ENCODE measurements at regions not wholly inside any gene's neighbourhood (a gene's known extent, or its start where the extent isn't known, plus 50 kb on each side); places are given as distances from the start of the nearest gene placed in this dataset.

DNA sequence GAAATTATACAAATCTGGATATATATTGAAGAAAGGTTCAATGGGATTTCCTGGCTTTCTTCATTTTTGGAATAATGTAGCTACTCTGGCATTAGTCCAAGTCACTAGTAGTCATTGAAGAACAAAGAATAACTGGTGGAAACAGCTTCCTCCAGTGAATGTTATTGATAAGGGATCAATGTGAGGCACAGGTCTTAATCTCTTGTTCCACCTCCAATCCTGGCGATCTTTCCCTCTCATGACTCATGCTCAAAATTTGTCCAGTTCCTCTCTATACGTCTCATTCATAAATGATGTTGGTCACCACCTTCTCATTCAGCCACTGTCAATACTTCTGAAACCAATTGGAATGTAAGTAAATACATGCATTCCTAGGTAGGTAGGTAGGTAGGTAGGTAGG lies 185.0 kb upstream of the BMP2 start:
- Histone ChIP-seq H3K27me3 (ENCODE audit: control insufficient read depth in 3 of 3, insufficient read depth in 3 of 3, low read length in 2 of 3) (no peaks in the 10 kb centered on the region), H3K36me3 (ENCODE audit: control insufficient read depth in 4 of 4, insufficient read depth in 4 of 4, low read length in 4 of 4) (no peaks in the 10 kb centered on the region), H3K4me1 (ENCODE audit: control insufficient read depth in 5 of 5, insufficient read depth in 5 of 5, low read length in 5 of 5) (peaks cover 0 to 22% (median 4%) of the 10 kb centered on the region in 5 donors), H3K4me3 (no peak overlapping the region), H3K9ac (ENCODE audit: insufficient read depth in 1 of 2, low read length in 2 of 2) (no peak overlapping the region), H3K9me3 (ENCODE audit: control insufficient read depth in 4 of 4, insufficient read depth in 3 of 4, low read length in 3 of 4) (no peaks in the 10 kb centered on the region), H3K27ac (ENCODE audit: low read depth in 1 of 2, low read length in 1 of 2) (no peak overlapping the region)
- ATAC-seq (ENCODE audit: insufficient read depth, low FRiP score) (no peak), DNase-seq (no peak)
- WGBS, 2 donors: 59 to 74% methylated on average over 2 of the region's 2 CpGs
- TF ChIP-seq, protein P1, sequence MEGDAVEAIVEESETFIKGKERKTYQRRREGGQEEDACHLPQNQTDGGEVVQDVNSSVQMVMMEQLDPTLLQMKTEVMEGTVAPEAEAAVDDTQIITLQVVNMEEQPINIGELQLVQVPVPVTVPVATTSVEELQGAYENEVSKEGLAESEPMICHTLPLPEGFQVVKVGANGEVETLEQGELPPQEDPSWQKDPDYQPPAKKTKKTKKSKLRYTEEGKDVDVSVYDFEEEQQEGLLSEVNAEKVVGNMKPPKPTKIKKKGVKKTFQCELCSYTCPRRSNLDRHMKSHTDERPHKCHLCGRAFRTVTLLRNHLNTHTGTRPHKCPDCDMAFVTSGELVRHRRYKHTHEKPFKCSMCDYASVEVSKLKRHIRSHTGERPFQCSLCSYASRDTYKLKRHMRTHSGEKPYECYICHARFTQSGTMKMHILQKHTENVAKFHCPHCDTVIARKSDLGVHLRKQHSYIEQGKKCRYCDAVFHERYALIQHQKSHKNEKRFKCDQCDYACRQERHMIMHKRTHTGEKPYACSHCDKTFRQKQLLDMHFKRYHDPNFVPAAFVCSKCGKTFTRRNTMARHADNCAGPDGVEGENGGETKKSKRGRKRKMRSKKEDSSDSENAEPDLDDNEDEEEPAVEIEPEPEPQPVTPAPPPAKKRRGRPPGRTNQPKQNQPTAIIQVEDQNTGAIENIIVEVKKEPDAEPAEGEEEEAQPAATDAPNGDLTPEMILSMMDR (IDR thresholded peaks at IDR 0.05; ENCODE audit: control extremely low read depth, extremely low read depth): no peak

DNA sequence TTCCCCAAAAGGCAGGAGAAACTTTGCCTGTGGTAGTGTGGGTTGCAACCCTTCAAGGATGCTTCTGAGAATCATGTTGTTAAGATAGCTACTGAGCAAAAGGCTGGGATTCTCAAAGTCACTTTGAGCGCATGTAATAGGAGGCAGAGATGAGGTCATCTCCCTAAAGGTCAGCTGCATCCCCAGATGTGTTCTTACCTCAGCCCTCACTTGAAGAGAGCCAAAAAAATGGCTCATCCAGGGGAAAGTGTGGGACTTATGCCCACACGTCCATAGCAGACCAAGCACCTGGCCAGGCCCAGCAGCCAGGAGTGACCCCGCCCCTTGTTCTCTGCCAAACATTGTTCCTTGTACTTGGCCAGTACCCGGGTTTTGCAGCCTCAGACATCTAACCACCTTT lies 187.0 kb upstream of the BMP2 start:
- H3K4me1 ChIP-seq (ENCODE audit: control insufficient read depth in 5 of 5, insufficient read depth in 5 of 5, low read length in 5 of 5): peaks cover 0 to 38% (median 9%) of the 10 kb centered on the region in 5 donors
- no peaks in the 10 kb centered on the region for H3K36me3 ChIP-seq (ENCODE audit: control insufficient read depth in 4 of 4, insufficient read depth in 4 of 4, low read length in 4 of 4)
- H3K4me3 ChIP-seq: no peak overlapping the region
- no peak overlapping the region for H3K9ac ChIP-seq (ENCODE audit: insufficient read depth in 1 of 2, low read length in 2 of 2)
- 61 to 66% methylated on average over 4 of the region's 4 CpGs for WGBS, 2 donors
- H3K27ac ChIP-seq (ENCODE audit: low read depth in 1 of 2, low read length in 1 of 2): no peak overlapping the region
- TF ChIP-seq, protein P1 (IDR thresholded peaks at IDR 0.05; ENCODE audit: control extremely low read depth, extremely low read depth): no peak
- no peaks in the 10 kb centered on the region for H3K27me3 ChIP-seq (ENCODE audit: control insufficient read depth in 3 of 3, insufficient read depth in 3 of 3, low read length in 2 of 3)
- H3K9me3 ChIP-seq (ENCODE audit: control insufficient read depth in 4 of 4, insufficient read depth in 3 of 4, low read length in 3 of 4): no peaks in the 10 kb centered on the region
- DNase-seq (no peak), ATAC-seq (ENCODE audit: insufficient read depth, low FRiP score) (no peak)

DNA sequence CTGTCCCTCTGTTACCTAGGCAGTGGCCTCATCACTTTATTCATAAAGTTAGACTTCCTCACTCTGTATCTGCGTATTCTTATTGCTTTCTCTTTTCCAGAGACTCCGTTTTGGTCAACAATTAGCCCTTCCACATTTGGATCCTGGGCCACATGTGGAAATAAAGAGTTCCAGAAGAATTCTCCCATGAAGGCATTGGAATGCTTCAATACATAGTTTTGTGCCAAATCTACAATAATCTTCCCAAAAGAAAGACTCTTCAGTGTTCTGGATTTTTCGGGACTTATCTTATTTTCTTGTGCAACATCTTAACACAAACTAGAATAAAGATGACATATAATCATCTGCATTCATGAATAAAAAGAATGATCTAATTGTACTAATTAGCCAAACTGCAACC lies 187.7 kb upstream of the BMP2 start:
- TF ChIP-seq, protein P1 (IDR thresholded peaks at IDR 0.05; ENCODE audit: control extremely low read depth, extremely low read depth): no peak
- Histone ChIP-seq H3K4me3 (no peak overlapping the region), H3K9me3 (ENCODE audit: control insufficient read depth in 4 of 4, insufficient read depth in 3 of 4, low read length in 3 of 4) (no peaks in the 10 kb centered on the region), H3K36me3 (ENCODE audit: control insufficient read depth in 4 of 4, insufficient read depth in 4 of 4, low read length in 4 of 4) (no peaks in the 10 kb centered on the region), H3K4me1 (ENCODE audit: control insufficient read depth in 5 of 5, insufficient read depth in 5 of 5, low read length in 5 of 5) (peaks cover 0 to 40% (median 9%) of the 10 kb centered on the region in 5 donors), H3K27me3 (ENCODE audit: control insufficient read depth in 3 of 3, insufficient read depth in 3 of 3, low read length in 2 of 3) (no peaks in the 10 kb centered on the region), H3K9ac (ENCODE audit: insufficient read depth in 1 of 2, low read length in 2 of 2) (no peak overlapping the region), H3K27ac (ENCODE audit: low read depth in 1 of 2, low read length in 1 of 2) (no peak overlapping the region)
- 86 to 88% methylated on average over 3 of the region's 3 CpGs for WGBS, 2 donors
- no peak for ATAC-seq (ENCODE audit: insufficient read depth, low FRiP score)
- DNase-seq: no peak

DNA sequence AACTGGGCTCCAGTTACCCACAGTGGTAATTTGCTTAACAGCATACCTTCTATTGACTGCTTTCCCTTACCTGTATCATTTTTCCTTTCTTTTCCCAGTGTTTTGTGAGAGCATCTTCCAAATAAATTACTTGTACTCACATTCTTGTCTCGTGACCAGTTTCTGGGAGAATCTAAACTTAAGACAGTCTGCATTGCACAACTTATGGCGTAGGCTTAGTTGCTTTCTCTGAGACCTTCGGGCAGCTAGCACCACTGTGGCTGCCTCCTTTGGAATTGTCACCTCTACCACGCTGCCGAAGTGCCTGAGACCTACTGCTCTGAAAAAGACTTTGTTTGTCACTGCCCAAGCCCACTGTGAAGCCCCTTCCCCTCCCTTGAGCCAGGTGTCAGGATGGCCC lies 188.1 kb upstream of the BMP2 start:
- Histone ChIP-seq H3K9ac (ENCODE audit: insufficient read depth in 1 of 2, low read length in 2 of 2) (no peak overlapping the region), H3K27me3 (ENCODE audit: control insufficient read depth in 3 of 3, insufficient read depth in 3 of 3, low read length in 2 of 3) (no peaks in the 10 kb centered on the region), H3K4me1 (ENCODE audit: control insufficient read depth in 5 of 5, insufficient read depth in 5 of 5, low read length in 5 of 5) (peaks cover 0 to 37% (median 9%) of the 10 kb centered on the region in 5 donors), H3K4me3 (no peak overlapping the region), H3K9me3 (ENCODE audit: control insufficient read depth in 4 of 4, insufficient read depth in 3 of 4, low read length in 3 of 4) (no peaks in the 10 kb centered on the region), H3K27ac (ENCODE audit: low read depth in 1 of 2, low read length in 1 of 2) (no peak overlapping the region), H3K36me3 (ENCODE audit: control insufficient read depth in 4 of 4, insufficient read depth in 4 of 4, low read length in 4 of 4) (no peaks in the 10 kb centered on the region)
- ATAC-seq (ENCODE audit: insufficient read depth, low FRiP score) (no peak), DNase-seq (no peak)
- TF ChIP-seq, protein P1 (IDR thresholded peaks at IDR 0.05; ENCODE audit: control extremely low read depth, extremely low read depth): no peak
- WGBS, 2 donors: 90 to 92% methylated on average over 5 of the region's 5 CpGs
